Pancreas (tissue), 10 donors: ENCODE measurements at regions not wholly inside any gene's neighbourhood (a gene's known extent, or its start where the extent isn't known, plus 50 kb on each side); places are given as distances from the start of the nearest gene placed in this dataset.

Experiments used
- ATAC-seq, 4 donors: fragments of 200-7000 bp; cut with Tn5 transposase; one replicate each; pipeline versions ENCODE4 v1.8.0 to v1.9.1; 2020; ENCODE audit warnings: mild to moderate bottlenecking in 4 of 4, moderate library complexity in 4 of 4
- DNase-seq, 6 donors: peaks; one replicate each; pipeline ENCODE4 v3.0.0-alpha.2; 2020
- FAIRE-seq: peaks from 2 replicates; lab custom pipeline; 2012; peaks lifted over from hg19 to GRCh38; lab: Jason Lieb, UNC
- H3K27ac ChIP-seq, 4 donors: fragments of 200-600 bp; sonication (generic); 1 replicate in 3 of 4; 2 replicates in 1 of 4; pipeline versions ENCODE4 v1.5.0 to v1.8.0; 2020
- H3K27me3 ChIP-seq, 4 donors: fragments of 200-600 bp; one replicate each; pipeline ENCODE4 v1.8.0; 2021
- H3K36me3 ChIP-seq, 3 donors: fragments of 200-600 bp; sonication (generic) in 1 of 3; one replicate each; pipeline versions ENCODE4 v1.5.0 to v1.8.0; 2020 to 2021
- H3K4me1 ChIP-seq, 3 donors: fragments of 200-600 bp; one replicate each; pipeline ENCODE4 v1.8.0; 2021
- H3K4me3 ChIP-seq, 4 donors: fragments of 200-600 bp; sonication (generic) in 2 of 4; one replicate each; pipeline versions ENCODE4 v1.5.0 to v1.8.0; 2020 to 2021
- H3K9me3 ChIP-seq, 4 donors: fragments of 200-600 bp; one replicate each; pipeline ENCODE4 v1.8.0; 2021
- WGBS, 2 donors: extraction: QIAGEN DNeasy Blood & Tissue Kit; methylation state at CpG; one replicate each; pipeline ENCODE4 v1.1.7; 2013; 5-methylcytosine and 5-hydroxymethylcytosine counted together
- intact Hi-C, 3 donors: fragments of 100-400 bp; cut with DNase I; formaldehyde crosslinking; loops; one replicate each; pipeline versions ENCODE4 v1.11.1 to v1.14.2; 2022
- TF ChIP-seq, protein P1 (sequence below), 4 donors: fragments of 200-600 bp; sonication (generic) in 3 of 4; IDR thresholded peaks; one replicate each; pipeline versions ENCODE4 v1.5.0 to v1.8.0; 2021; ENCODE audit warnings: antibody characterized with exemption in 4 of 4
- donor health status: healthy with polysubstance abuse.
- donor health status: DM: no; HTN: no; CAD: no; lungs with moderate emphysema.
- donor health status: DM: no; HTN: no; CAD: no.
- donor health status: control.
- donor health status: control.
- donor health status: Bipolar disorder and iron deficiency.
- donor health status: DM: yes; HTN: yes; CAD: no.
- donor health status: DM: no; HTN: no; CAD: no.
- donor health status: DM: no; HTN: no; CAD: no.
- donor health status: DM: yes; HTN: yes; CAD: no.

- no peak overlapping the region for H3K4me3 ChIP-seq
- FAIRE-seq (no peak), ATAC-seq (no peak), DNase-seq (no peak)
- no peaks in the 10 kb centered on the region for H3K36me3 ChIP-seq
- H3K27me3 ChIP-seq = peaks cover 0 to 3% (median 0%) of the 10 kb centered on the region in 4 donors
- no peaks in the 10 kb centered on the region for H3K9me3 ChIP-seq
- H3K4me1 ChIP-seq = no peaks in the 10 kb centered on the region
- TF ChIP-seq, protein P1, sequence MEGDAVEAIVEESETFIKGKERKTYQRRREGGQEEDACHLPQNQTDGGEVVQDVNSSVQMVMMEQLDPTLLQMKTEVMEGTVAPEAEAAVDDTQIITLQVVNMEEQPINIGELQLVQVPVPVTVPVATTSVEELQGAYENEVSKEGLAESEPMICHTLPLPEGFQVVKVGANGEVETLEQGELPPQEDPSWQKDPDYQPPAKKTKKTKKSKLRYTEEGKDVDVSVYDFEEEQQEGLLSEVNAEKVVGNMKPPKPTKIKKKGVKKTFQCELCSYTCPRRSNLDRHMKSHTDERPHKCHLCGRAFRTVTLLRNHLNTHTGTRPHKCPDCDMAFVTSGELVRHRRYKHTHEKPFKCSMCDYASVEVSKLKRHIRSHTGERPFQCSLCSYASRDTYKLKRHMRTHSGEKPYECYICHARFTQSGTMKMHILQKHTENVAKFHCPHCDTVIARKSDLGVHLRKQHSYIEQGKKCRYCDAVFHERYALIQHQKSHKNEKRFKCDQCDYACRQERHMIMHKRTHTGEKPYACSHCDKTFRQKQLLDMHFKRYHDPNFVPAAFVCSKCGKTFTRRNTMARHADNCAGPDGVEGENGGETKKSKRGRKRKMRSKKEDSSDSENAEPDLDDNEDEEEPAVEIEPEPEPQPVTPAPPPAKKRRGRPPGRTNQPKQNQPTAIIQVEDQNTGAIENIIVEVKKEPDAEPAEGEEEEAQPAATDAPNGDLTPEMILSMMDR (IDR thresholded peaks at IDR 0.05) = no peak
- no peak overlapping the region for H3K27ac ChIP-seq
- WGBS, 2 donors = 81 to 82% methylated on average over 4 of the region's 4 CpGs
- intact Hi-C loops = no loop called here
Measured at GRCh38 chr10:129375171-129375570, 91.9 kb upstream of the MGMT start.

DNA sequence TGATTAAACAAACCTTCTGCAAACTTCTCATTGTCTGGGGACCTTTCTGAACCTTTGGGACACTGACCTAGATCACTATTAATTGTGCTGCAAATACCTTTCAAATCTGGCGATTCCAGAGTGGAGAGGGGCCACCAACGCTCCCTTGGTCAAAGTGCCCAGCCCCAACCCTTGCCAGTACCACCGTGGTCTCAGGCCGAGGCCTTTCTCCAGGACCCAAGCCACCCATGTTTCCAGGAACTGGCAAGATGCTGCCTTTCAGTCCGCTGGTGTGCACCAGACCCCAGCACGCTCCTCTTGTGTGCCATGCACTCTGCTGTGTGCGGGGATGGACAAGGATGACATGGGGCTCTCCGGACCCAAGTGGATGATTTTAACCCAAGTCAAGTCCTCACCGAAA lies 91.1 kb upstream of the MGMT start:
- intact Hi-C loops = no loop called here
- Histone ChIP-seq H3K4me3 (no peak overlapping the region), H3K36me3 (no peaks in the 10 kb centered on the region), H3K27ac (no peak overlapping the region), H3K4me1 (no peaks in the 10 kb centered on the region), H3K27me3 (peaks cover 0 to 3% (median 0%) of the 10 kb centered on the region in 4 donors), H3K9me3 (no peaks in the 10 kb centered on the region)
- no peak for DNase-seq
- TF ChIP-seq, protein P1 (IDR thresholded peaks at IDR 0.05) = no peak
- ATAC-seq = no peak
- 78 to 84% methylated on average over 9 of the region's 9 CpGs for WGBS, 2 donors
- FAIRE-seq = no peak

GRCh38 chr10:129380279-129380678 lies 86.8 kb upstream of the MGMT start:
- ATAC-seq = no peak
- Histone ChIP-seq H3K4me3 (no peak overlapping the region), H3K9me3 (no peaks in the 10 kb centered on the region), H3K36me3 (no peaks in the 10 kb centered on the region), H3K27ac (no peak overlapping the region), H3K27me3 (no peaks in the 10 kb centered on the region), H3K4me1 (no peaks in the 10 kb centered on the region)
- FAIRE-seq = no peak
- TF ChIP-seq, protein P1 (IDR thresholded peaks at IDR 0.05) = no peak
- WGBS, 2 donors = 84 to 91% methylated on average over 5 of the region's 5 CpGs
- intact Hi-C loops = no loop called here
- no peak for DNase-seq

DNA sequence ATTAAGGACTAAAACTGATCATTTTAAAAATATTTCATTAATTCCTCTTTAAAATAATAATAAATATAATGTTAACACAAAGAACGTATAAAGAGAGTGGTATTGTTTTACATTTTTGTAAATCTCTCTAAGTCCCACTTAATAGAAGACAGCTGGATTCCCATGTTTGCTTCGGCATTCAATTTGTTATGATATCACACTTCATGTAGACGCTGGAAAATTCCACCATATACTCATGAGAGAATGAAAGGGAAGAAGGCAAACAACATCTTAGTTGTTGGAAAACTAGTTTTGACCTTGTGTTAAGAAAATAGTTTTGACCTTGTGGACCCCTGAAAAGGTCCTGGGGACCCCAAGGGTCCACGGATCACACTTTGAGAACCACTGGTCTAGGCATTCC lies 85.3 kb upstream of the MGMT start:
- DNase-seq (no peak), ATAC-seq (no peak), FAIRE-seq (no peak)
- WGBS, 2 donors = 51 to 70% methylated on average over 4 of the region's 4 CpGs
- H3K9me3 ChIP-seq = no peaks in the 10 kb centered on the region
- intact Hi-C loops = no loop called here
- H3K4me1 ChIP-seq = no peaks in the 10 kb centered on the region
- no peak overlapping the region for H3K27ac ChIP-seq
- TF ChIP-seq, protein P1 (IDR thresholded peaks at IDR 0.05) = no peak
- H3K4me3 ChIP-seq = no peak overlapping the region
- no peaks in the 10 kb centered on the region for H3K36me3 ChIP-seq
- H3K27me3 ChIP-seq = no peaks in the 10 kb centered on the region

DNA sequence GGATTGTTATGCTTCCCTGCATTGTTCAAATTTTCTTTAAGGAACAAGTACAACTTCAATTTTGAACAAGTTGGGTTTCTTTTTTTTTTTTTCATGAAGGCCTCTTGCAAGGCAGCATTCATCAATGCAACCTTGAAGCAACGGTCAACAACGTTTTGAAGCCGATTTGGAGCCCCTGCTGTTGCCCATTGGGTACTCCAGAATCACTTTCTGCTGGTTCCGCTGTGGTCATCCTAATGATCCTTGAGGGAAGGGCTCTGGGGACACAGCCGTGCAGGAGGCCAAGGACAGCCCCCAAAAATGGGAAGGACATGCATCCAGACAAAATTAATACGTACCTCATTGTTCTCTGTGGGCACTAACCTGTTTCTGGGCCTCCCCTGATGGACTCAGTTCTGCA lies 84.6 kb upstream of the MGMT start:
- intact Hi-C loops = no loop called here
- Histone ChIP-seq H3K36me3 (no peaks in the 10 kb centered on the region), H3K27me3 (no peaks in the 10 kb centered on the region), H3K9me3 (no peaks in the 10 kb centered on the region), H3K4me1 (no peaks in the 10 kb centered on the region), H3K27ac (no peak overlapping the region), H3K4me3 (no peak overlapping the region)
- ATAC-seq (no peak), FAIRE-seq (no peak), DNase-seq (no peak)
- WGBS, 2 donors = 67 to 76% methylated on average over 6 of the region's 6 CpGs
- TF ChIP-seq, protein P1 (IDR thresholded peaks at IDR 0.05) = no peak
